GM12892 (cell line): ENCODE measurements at regions not wholly inside any gene's neighbourhood (a gene's known extent, or its start where the extent isn't known, plus 50 kb on each side); places are given as distances from the start of the nearest gene placed in this dataset.

Source experiments
- POLR2A ChIP-seq: IDR thresholded peaks from 2 replicates; pipeline ENCODE4 v1.6.1; 2011; ENCODE audit warnings: low read depth, low read length, control low read depth
- POLR2AphosphoS5 ChIP-seq: IDR thresholded peaks from 2 replicates; pipeline ENCODE4 v1.6.1; 2011; ENCODE audit warnings: low read depth, low read length, control low read depth
- TAF1 ChIP-seq: IDR thresholded peaks from 2 replicates; pipeline ENCODE4 v1.6.1; 2011; ENCODE audit warnings: low read depth, mild to moderate bottlenecking, control low read depth, low read length, borderline replicate concordance

- TF ChIP-seq POLR2A (no peak), POLR2AphosphoS5 (no peak), TAF1 (no peak)
Measured at GRCh38 chr5:10836986-10837385, 76.0 kb upstream of the DAP start.
